ENCODE measurements at regions not wholly inside any gene's neighbourhood (a gene's known extent, or its start where the extent isn't known, plus 50 kb on each side); places are given as distances from the start of the nearest gene placed in this dataset.

- TF ChIP-seq MAX (IDR thresholded peaks at IDR 0.05) (peak; percentile 40; the same call in 1 of the 2 replicates), ZNF776 (CRISPR knock-in tag; IDR thresholded peaks at IDR 0.05) (no peak), ZNF792 (CRISPR knock-in tag; IDR thresholded peaks at IDR 0.05) (no peak), SOX13 (IDR thresholded peaks at IDR 0.05) (no peak), SOX13 (CRISPR knock-in tag; conservative IDR thresholded peaks at IDR 0.05 in 1 of 2, IDR thresholded peaks at IDR 0.05 in 1 of 2) (no peak), STAT5B (CRISPR knock-in tag; IDR thresholded peaks at IDR 0.05) (no peak), TERF1 (CRISPR knock-in tag; IDR thresholded peaks at IDR 0.05) (no peak), HMGXB3 (CRISPR knock-in tag; IDR thresholded peaks at IDR 0.05; ENCODE audit: borderline replicate concordance) (no peak), RELA (CRISPR knock-in tag; IDR thresholded peaks at IDR 0.05) (no peak), ZNF382 (CRISPR knock-in tag; IDR thresholded peaks at IDR 0.05; ENCODE audit: borderline replicate concordance) (no peak), NFE2L2 (IDR thresholded peaks at IDR 0.05; ENCODE audit: low read length) (no peak), FOXA3 (CRISPR knock-in tag; IDR thresholded peaks at IDR 0.05) (no peak), ZNF121 (CRISPR knock-in tag; IDR thresholded peaks at IDR 0.05) (no peak), TSC22D2 (CRISPR knock-in tag; IDR thresholded peaks at IDR 0.05; ENCODE audit: borderline replicate concordance) (no peak), THRA (CRISPR knock-in tag; IDR thresholded peaks at IDR 0.05; ENCODE audit: borderline replicate concordance) (peak; percentile 56; the same call in 1 of the 2 replicates), HNRNPUL1 (IDR thresholded peaks at IDR 0.05; ENCODE audit: low read depth, low read length) (no peak)
Observed at GRCh38 chr13:27362064-27362751, 62.2 kb upstream of the GTF3A start (continued).
